Tibial artery (tissue), 4 donors: ENCODE measurements at regions not wholly inside any gene's neighbourhood (a gene's known extent, or its start where the extent isn't known, plus 50 kb on each side); places are given as distances from the start of the nearest gene placed in this dataset.
A peak's percentile ranks its signal among the peaks of the same experiment; 100 is the strongest.

Experiments used
- DNase-seq, 2 donors: peaks; one replicate each; pipeline ENCODE4 v3.0.0-alpha.2; 2019
- H3K27ac ChIP-seq, 2 donors: fragments of 200-600 bp; sonication (generic) in 1 of 2; 1 replicate in 1 of 2; 2 replicates in 1 of 2; pipeline ENCODE4 v1.5.1; 2018 to 2019; ENCODE audit warnings: mild to moderate bottlenecking in 1 of 2
- H3K27me3 ChIP-seq, 2 donors: fragments of 200-600 bp; sonication (generic) in 1 of 2; one replicate each; pipeline versions ENCODE4 v1.5.1 to v1.6.0; 2016 to 2019
- H3K36me3 ChIP-seq, 3 donors: fragments of 200-600 bp; sonication (generic) in 2 of 3; one replicate each; pipeline ENCODE4 v1.5.1; 2016 to 2019; ENCODE audit warnings: mild to moderate bottlenecking in 2 of 3
- H3K4me1 ChIP-seq, 4 donors: fragments of 200-600 bp; sonication (generic) in 2 of 4; 1 replicate in 3 of 4; 2 replicates in 1 of 4; pipeline ENCODE4 v1.5.1; 2016 to 2019
- H3K4me3 ChIP-seq, 2 donors: fragments of 200-600 bp; sonication (generic) in 1 of 2; 1 replicate in 1 of 2; 2 replicates in 1 of 2; pipeline ENCODE4 v1.5.1; 2018 to 2019; ENCODE audit warnings: mild to moderate bottlenecking in 2 of 2
- H3K9me3 ChIP-seq, 3 donors: fragments of 200-600 bp; sonication (generic) in 1 of 3; one replicate each; pipeline ENCODE4 v1.5.1; 2016 to 2019
- intact Hi-C: fragments of 100-400 bp; cut with DNase I; formaldehyde crosslinking; loops from one replicate; pipeline ENCODE4 v1.15.0; 2023; ENCODE audit warnings: low total_unique reads
- TF ChIP-seq, protein P1 (sequence below), 2 experiments: fragments of 200-600 bp in 1 of 2; fragments of 450-650 bp in 1 of 2; IDR thresholded peaks; one replicate each; pipeline ENCODE4 v1.5.1; 2017 to 2019; ENCODE audit warnings: antibody characterized with exemption in 2 of 2, mild to moderate bottlenecking in 1 of 2, moderate library complexity in 1 of 2

DNA sequence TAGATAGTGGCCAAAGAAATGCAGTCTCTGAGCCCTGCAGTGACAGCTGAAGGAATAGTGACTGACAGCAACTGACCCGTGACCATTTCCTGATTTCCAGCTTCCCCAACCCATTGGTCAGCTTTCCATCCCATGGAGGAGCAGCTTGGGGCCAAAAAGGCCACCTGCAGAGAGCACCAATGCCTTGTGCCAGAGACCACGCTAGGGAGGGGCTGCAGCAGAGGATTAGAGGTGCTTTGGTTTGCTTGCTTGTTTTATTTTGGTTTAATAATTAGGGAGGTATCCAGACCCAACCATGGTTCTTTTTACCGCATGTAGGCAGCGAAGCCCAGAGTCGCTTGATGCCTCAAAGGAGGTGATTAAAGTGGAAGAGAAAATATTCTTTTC lies 61.3 kb upstream of the SIAH1 start:
- H3K36me3 ChIP-seq, result no peaks in the 10 kb centered on the region
- intact Hi-C loops, result no loop called here

DNA sequence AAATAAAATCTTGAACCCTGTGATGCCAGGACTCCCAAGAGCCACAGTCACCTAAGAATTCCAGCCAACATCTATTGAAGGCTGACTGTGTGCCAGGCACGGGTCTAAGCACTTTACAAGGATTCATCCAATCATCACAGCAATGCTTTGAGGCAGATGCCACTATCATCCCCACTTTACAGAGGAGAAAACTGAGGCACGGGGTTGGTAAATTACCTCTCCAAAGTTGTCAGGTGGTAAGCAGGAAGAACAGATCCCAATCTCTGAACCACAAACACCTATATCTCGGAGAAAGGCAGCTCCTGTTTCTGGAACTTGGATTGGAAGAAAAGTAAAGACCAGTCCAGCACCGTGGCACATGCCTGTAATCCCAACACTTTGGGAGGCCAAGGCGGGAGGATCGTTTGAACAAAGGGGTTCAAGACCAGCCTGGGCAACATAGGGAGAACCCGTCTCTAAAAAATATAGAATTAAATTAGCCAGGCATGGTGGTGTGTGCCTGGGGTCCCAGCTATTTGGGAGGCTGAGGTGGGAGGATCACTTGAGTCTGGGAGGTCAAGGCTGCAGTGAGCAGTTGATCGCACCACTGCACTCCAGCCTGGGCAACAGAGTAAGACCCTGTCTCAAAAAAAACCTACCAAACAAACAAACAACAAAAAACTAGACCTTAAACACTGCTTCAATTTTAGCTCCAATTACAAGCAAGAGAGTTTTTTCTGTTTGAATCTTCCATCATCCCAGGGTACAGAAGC lies 60.7 kb upstream of the SIAH1 start:
- Histone ChIP-seq H3K4me3 (no peak overlapping the region), H3K27ac (no peak overlapping the region), H3K36me3 (no peaks in the 10 kb centered on the region), H3K9me3 (no peaks in the 10 kb centered on the region), H3K4me1 (peaks cover 0 to 13% (median 7%) of the 10 kb centered on the region in 4 donors), H3K27me3 (no peaks in the 10 kb centered on the region)
- intact Hi-C loops, result no loop called here
- TF ChIP-seq, protein P1, sequence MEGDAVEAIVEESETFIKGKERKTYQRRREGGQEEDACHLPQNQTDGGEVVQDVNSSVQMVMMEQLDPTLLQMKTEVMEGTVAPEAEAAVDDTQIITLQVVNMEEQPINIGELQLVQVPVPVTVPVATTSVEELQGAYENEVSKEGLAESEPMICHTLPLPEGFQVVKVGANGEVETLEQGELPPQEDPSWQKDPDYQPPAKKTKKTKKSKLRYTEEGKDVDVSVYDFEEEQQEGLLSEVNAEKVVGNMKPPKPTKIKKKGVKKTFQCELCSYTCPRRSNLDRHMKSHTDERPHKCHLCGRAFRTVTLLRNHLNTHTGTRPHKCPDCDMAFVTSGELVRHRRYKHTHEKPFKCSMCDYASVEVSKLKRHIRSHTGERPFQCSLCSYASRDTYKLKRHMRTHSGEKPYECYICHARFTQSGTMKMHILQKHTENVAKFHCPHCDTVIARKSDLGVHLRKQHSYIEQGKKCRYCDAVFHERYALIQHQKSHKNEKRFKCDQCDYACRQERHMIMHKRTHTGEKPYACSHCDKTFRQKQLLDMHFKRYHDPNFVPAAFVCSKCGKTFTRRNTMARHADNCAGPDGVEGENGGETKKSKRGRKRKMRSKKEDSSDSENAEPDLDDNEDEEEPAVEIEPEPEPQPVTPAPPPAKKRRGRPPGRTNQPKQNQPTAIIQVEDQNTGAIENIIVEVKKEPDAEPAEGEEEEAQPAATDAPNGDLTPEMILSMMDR (IDR thresholded peaks at IDR 0.05), result no peak
- DNase-seq, result no peak

More for the DNA sequence above, 61.3 kb upstream of the SIAH1 start:
- H3K4me3 ChIP-seq, result no peak overlapping the region
- no peaks in the 10 kb centered on the region for H3K27me3 ChIP-seq
- TF ChIP-seq, protein P1 (IDR thresholded peaks at IDR 0.05), result no peak
- no peak overlapping the region for H3K27ac ChIP-seq
- H3K9me3 ChIP-seq, result no peaks in the 10 kb centered on the region
- DNase-seq, result no peak
- H3K4me1 ChIP-seq, result peaks cover 0 to 13% (median 7%) of the 10 kb centered on the region in 4 donors

DNA sequence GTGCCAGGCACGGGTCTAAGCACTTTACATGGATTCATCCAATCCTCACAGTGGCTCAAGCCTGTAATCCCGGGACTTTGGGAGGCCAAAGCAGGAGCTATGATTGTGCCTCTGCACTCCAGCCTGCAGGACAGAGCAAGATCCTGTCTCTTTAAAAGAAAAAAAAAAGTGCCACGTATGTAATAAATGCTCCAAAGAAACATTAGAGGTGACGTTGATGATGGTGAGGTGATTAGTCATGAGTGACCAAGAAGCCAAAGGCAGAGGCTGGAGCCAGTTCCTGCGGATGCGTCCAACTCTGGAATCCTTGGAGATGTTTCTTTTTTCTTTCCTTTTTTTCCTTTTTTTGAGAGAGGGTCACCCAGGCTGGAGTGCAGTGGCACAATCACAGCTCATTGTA lies 59.4 kb upstream of the SIAH1 start:
- TF ChIP-seq, protein P1 (IDR thresholded peaks at IDR 0.05), result no peak
- Histone ChIP-seq H3K9me3 (no peaks in the 10 kb centered on the region), H3K36me3 (no peaks in the 10 kb centered on the region), H3K27me3 (no peaks in the 10 kb centered on the region), H3K4me3 (no peak overlapping the region), H3K4me1 (peaks cover 0 to 13% (median 7%) of the 10 kb centered on the region in 4 donors), H3K27ac (peak overlapping the region; percentile 55)
- no peak for DNase-seq
- intact Hi-C loops, result no loop called here

DNA sequence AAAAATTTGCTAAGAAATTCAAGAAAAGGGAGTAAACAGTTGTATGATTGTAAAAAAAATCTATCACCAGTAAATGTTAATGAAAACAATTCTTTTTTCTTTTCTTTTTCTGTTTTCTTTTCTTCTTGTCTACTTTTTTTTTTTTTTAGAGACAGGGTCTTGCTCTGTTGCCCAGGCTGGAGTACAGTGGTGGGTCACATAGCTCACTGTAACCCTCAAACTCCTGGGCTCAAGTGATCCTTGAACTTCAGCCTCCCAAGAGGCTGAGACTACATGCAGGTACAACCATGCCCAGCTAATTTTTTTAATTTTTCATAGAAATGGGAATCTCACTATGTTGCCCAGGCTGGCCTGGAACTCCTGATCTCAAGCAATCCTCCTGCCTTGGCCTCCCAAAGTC lies 57.2 kb upstream of the SIAH1 start:
- intact Hi-C loops, result no loop called here
- H3K36me3 ChIP-seq, result no peaks in the 10 kb centered on the region
- no peak for DNase-seq
- H3K27me3 ChIP-seq, result no peaks in the 10 kb centered on the region
- H3K4me1 ChIP-seq, result peaks cover 0 to 13% (median 7%) of the 10 kb centered on the region in 4 donors
- no peaks in the 10 kb centered on the region for H3K9me3 ChIP-seq
- H3K27ac ChIP-seq, result no peak overlapping the region
- TF ChIP-seq, protein P1 (IDR thresholded peaks at IDR 0.05), result no peak
- no peak overlapping the region for H3K4me3 ChIP-seq

DNA sequence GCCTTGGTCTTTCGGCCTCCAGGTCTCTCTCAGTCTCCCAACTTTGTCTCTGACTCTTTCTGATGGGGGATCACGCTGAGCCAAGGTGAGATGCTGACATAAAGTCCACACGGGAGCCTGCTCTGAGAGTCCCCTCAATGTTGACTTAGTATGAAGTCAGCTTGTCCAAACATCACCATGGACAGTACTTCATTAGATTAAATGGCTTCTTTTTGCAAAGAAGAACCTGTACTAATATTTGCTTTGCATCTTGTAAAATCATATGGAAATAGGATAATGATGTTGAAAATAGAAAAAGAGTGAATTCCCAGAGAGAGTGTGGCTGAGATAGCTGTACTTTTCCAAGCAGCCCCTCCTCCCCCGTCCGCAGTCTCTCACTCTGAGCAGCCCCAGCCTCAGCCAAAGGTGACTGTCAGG lies 56.7 kb upstream of the SIAH1 start:
- TF ChIP-seq, protein P1 (IDR thresholded peaks at IDR 0.05), result no peak
- Histone ChIP-seq H3K27ac (no peak overlapping the region), H3K27me3 (no peaks in the 10 kb centered on the region), H3K4me1 (peaks cover 0 to 13% (median 7%) of the 10 kb centered on the region in 4 donors), H3K36me3 (no peaks in the 10 kb centered on the region), H3K9me3 (no peaks in the 10 kb centered on the region), H3K4me3 (no peak overlapping the region)
- intact Hi-C loops, result no loop called here
- DNase-seq, result no peak
